Psoas muscle (tissue), 7 donors: ENCODE measurements at regions not wholly inside any gene's neighbourhood (a gene's known extent, or its start where the extent isn't known, plus 50 kb on each side); places are given as distances from the start of the nearest gene placed in this dataset.

ENCODE experiments used
- ATAC-seq, 4 donors: fragments of 200-7000 bp; cut with Tn5 transposase; one replicate each; pipeline ENCODE4 v1.9.1; 2020; ENCODE audit warnings: moderate library complexity in 3 of 4, mild to moderate bottlenecking in 2 of 4
- DNase-seq, 2 donors: peaks; one replicate each; pipeline ENCODE4 v3.0.0-alpha.2; 2020
- H3K27ac ChIP-seq: fragments of 200-600 bp; one replicate; pipeline ENCODE4 v1.8.0; 2022
- H3K27me3 ChIP-seq, 3 donors: fragments of 200-600 bp in 1 of 3; one replicate each; pipeline versions ENCODE4 v1.6.1 to v1.8.0; 2013 to 2022; ENCODE audit warnings: low read length in 2 of 3, mild to moderate bottlenecking in 2 of 3, moderate library complexity in 1 of 3; ENCODE audit not compliant: insufficient read depth in 3 of 3
- H3K36me3 ChIP-seq, 2 donors: fragments of 200-600 bp in 1 of 2; one replicate each; pipeline versions ENCODE4 v1.6.1 to v1.8.0; 2013 to 2022; ENCODE audit warnings: low read depth in 1 of 2, mild to moderate bottlenecking in 1 of 2, moderate library complexity in 1 of 2; ENCODE audit not compliant: insufficient read depth in 1 of 2
- H3K4me1 ChIP-seq: fragments of 200-600 bp; one replicate; pipeline ENCODE4 v1.8.0; 2022
- H3K4me3 ChIP-seq: fragments of 200-600 bp; one replicate; pipeline ENCODE4 v1.8.0; 2022; ENCODE audit warnings: mild to moderate bottlenecking
- H3K9me3 ChIP-seq: fragments of 200-600 bp; one replicate; pipeline ENCODE4 v1.8.0; 2022
- CTCF ChIP-seq: fragments of 200-600 bp; IDR thresholded peaks from one replicate; pipeline ENCODE4 v1.8.0; 2022; ENCODE audit warnings: antibody characterized with exemption
- WGBS, 3 donors: extraction: QIAGEN DNeasy Blood & Tissue Kit; methylation state at CpG; one replicate each; pipeline versions ENCODE4 v1.1.6 to v1.1.7; 2013; 5-methylcytosine and 5-hydroxymethylcytosine counted together
- intact Hi-C, 2 donors: fragments of 100-400 bp; cut with DNase I; formaldehyde crosslinking; loops; one replicate each; pipeline versions ENCODE4 v1.11.0 to v1.14.2; 2022
- donor health status: healthy with polysubstance abuse.
- donor health status: DM: no; HTN: no; CAD: no; lungs with moderate emphysema.
- donor health status: Bipolar disorder and iron deficiency.
- donor health status: healthy.
- donor health status: DM: yes; HTN: yes; CAD: no.
- donor health status: DM: no; HTN: no; CAD: no.
- donor health status: DM: yes; HTN: yes; CAD: no.

GRCh38 chr11:112310848-112311247, 50.2 kb upstream of the PLET1 start:
- H3K27ac ChIP-seq = no peak overlapping the region
- DNase-seq = no peak
- H3K27me3 ChIP-seq = no peaks in the 10 kb centered on the region
- no peaks in the 10 kb centered on the region for H3K36me3 ChIP-seq
- H3K4me1 ChIP-seq = no peaks in the 10 kb centered on the region
- WGBS, 3 donors = 86 to 89% (median 88%) methylated on average over 8 of the region's 8 CpGs
- no peak overlapping the region for H3K4me3 ChIP-seq
- no peaks in the 10 kb centered on the region for H3K9me3 ChIP-seq
- no peak for ATAC-seq
- TF ChIP-seq CTCF = no peak
- intact Hi-C loops = no loop called here

GRCh38 chr11:112315057-112315720, 54.5 kb upstream of the PLET1 start:
- TF ChIP-seq CTCF = no peak
- ATAC-seq = peak in 3 of 4 donors; percentile 39 to 55 (median 51)
- Histone ChIP-seq H3K27me3 (no peaks in the 10 kb centered on the region), H3K9me3 (no peaks in the 10 kb centered on the region), H3K36me3 (no peaks in the 10 kb centered on the region), H3K4me3 (no peak overlapping the region), H3K4me1 (peaks cover 20% of the 10 kb centered on the region), H3K27ac (no peak overlapping the region)
- no peak for DNase-seq
- intact Hi-C loops = no loop called here
- WGBS, 3 donors = 80 to 88% (median 82%) methylated on average over 8 of the region's 8 CpGs

- H3K27me3 ChIP-seq = no peaks in the 10 kb centered on the region
- no peak for TF ChIP-seq CTCF
- H3K4me3 ChIP-seq = no peak overlapping the region
- no peaks in the 10 kb centered on the region for H3K36me3 ChIP-seq
- no peak overlapping the region for H3K27ac ChIP-seq
- intact Hi-C loops = no loop called here
- WGBS, 3 donors = 58 to 64% (median 62%) methylated on average over 11 of the region's 11 CpGs
- ATAC-seq = no peak
- peaks cover 27% of the 10 kb centered on the region for H3K4me1 ChIP-seq
- H3K9me3 ChIP-seq = no peaks in the 10 kb centered on the region
- DNase-seq = no peak
These were observed 55.4 kb upstream of the PLET1 start for GRCh38 chr11:112315861-112316739.

GRCh38 chr11:112316971-112317370, 56.3 kb upstream of the PLET1 start:
- no peak for DNase-seq
- H3K36me3 ChIP-seq = no peaks in the 10 kb centered on the region
- no peak for ATAC-seq
- no peak overlapping the region for H3K27ac ChIP-seq
- H3K4me1 ChIP-seq = peaks cover 36% of the 10 kb centered on the region
- no peak overlapping the region for H3K4me3 ChIP-seq
- intact Hi-C loops = no loop called here
- H3K27me3 ChIP-seq = no peaks in the 10 kb centered on the region
- 81 to 82% (median 82%) methylated on average over 4 of the region's 4 CpGs for WGBS, 3 donors
- no peak for TF ChIP-seq CTCF
- no peaks in the 10 kb centered on the region for H3K9me3 ChIP-seq
